ENCODE measurements at regions not wholly inside any gene's neighbourhood (a gene's known extent, or its start where the extent isn't known, plus 50 kb on each side); places are given as distances from the start of the nearest gene placed in this dataset.

- intact Hi-C loops (cut with DNase I) = no loop called here
- DNase-seq (ENCODE audit: missing footprints) (no peak), ATAC-seq (no peak)
Observed at GRCh38 chr5:38107096-38107495, 151.3 kb upstream of the EGFLAM start.

- intact Hi-C loops (cut with DNase I) = no loop called here
- DNase-seq (ENCODE audit: missing footprints) = no peak
- no peak for ATAC-seq
Observed at GRCh38 chr5:38105801-38106200, 152.6 kb upstream of the EGFLAM start.

- ATAC-seq = no peak
- intact Hi-C loops (cut with DNase I) = no loop called here
Observed at GRCh38 chr5:38105231-38105570, 153.2 kb upstream of the EGFLAM start.

DNA sequence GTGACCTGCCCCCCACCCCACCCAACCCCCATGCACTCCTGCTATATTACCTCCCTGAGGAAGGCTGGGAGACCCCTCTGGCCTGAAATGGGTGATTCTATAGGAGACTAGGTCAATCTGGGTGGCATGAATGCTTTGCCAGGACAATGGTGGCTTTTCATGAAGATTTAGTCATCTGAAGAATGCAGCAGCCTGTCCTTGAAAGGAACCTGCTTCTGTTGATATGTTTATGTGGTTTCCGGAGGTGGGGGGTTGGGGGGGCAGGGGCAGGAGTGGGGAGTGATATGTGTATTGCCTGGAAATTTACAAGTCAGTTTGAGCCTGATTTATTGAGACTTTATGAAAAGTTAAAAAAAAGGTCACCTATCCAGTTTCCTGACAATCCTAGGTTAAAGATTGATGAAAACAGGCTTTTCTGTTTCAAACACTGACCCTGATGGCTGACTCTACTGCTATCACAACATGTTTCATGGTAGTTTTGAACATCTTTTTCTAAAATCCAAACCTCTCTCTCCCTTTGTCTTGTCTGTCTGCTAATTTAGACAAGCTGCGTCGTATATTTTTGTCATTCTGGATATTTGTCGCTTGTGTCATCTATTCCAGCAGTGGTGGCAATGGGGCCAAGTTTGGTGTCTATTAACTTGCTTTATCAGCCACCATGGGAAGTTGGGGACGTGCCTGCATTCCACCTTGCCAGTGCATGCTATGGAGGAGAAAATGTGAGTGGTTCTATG lies 153.7 kb upstream of the EGFLAM start:
- intact Hi-C loops (cut with DNase I) = no loop called here
- DNase-seq (ENCODE audit: missing footprints) (no peak), ATAC-seq (no peak)

More at GRCh38 chr5:38105231-38105570, 153.2 kb upstream of the EGFLAM start:
- DNase-seq (ENCODE audit: missing footprints) = no peak

DNA sequence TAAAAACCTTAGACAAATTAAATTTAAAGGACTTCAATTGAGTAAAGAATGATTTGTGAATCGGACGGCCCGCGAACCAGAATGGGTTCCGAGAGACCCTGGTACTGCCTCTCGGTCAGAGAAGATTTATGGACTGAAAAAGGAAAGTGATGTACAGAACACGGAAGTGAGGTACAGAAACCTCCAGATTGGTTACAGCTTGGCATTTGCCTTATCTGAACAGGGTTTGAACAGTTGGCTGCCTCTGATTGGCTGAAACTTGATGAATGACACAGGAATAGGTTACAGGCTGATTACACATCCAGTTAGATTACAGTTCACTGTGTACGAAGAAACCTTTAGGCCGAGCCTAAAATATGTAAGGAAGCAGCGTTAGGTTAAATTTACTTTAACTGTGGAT lies 156.5 kb upstream of the EGFLAM start:
- intact Hi-C loops (cut with DNase I) = no loop called here
- DNase-seq (ENCODE audit: missing footprints) (no peak), ATAC-seq (no peak)

DNA sequence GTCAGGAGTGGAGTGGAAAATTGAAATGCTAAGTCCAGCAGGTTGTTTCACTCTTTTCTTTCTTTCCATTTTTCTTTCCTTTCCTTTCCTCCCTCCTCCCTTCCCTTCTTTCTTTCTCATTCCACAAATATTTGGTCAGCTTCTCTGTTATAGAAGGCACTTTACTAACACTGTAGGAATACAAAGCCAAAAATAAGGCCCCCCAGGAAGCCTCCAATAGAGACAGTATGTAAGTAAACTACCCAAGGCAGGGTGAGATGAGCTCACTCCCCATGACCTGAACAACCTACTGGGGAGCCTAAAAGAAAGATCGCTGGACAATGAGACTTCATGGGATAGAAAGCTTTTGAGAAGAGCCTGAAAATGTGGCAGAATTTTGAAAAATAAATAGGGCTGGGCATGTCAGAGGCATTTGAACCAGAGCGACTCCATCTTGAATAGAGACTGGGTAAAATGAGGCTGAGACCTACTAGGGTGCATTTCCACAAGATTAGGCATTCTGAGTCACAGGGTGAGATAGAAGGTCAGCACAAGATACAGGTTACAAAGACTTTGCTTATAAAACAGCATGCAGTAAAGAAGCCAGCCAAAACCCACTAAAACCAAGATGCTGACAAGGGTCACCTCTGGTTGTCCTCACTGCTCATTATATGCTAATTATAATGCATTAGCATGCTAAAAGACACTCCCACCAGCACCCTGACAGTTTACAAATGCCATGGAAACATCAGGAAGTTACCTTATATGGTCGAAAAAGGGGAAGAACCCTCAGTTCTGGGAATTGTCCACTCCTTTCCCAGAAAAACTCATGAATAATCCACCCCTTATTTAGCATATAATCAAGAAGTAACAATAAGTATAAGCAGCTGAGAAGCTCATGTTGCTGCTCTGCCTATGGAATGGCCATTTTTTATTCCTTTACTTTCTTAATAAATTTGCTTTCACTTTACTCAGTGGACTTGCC lies 158.9 kb upstream of the EGFLAM start:
- DNase-seq (ENCODE audit: missing footprints) = no peak
- ATAC-seq = no peak
- intact Hi-C loops (cut with DNase I) = no loop called here

DNA sequence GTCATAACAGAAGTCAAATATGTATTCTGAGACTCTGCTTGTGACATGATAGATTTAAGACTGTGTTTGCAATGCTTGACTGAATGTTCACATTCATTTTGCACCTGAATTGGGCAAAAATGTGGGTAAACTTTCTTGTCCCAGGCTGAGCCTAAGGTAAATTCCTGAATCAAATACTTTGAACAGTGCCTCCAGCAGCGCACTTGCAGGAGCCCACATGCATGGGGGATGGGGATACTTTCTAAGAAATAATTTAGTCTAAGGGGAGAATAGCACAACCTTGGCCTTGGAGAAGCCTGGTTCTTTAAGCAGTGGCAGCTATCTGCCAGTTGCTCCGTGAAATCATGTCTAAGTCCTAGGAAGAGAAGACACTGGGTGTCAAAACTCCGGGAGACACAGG lies 163.5 kb upstream of the EGFLAM start:
- intact Hi-C loops (cut with DNase I) = no loop called here
- DNase-seq (ENCODE audit: missing footprints) (no peak), ATAC-seq (no peak)

- DNase-seq (ENCODE audit: missing footprints) (no peak), ATAC-seq (no peak)
- intact Hi-C loops (cut with DNase I) = no loop called here
Observed at GRCh38 chr5:38093855-38094254, 164.5 kb upstream of the EGFLAM start.

DNA sequence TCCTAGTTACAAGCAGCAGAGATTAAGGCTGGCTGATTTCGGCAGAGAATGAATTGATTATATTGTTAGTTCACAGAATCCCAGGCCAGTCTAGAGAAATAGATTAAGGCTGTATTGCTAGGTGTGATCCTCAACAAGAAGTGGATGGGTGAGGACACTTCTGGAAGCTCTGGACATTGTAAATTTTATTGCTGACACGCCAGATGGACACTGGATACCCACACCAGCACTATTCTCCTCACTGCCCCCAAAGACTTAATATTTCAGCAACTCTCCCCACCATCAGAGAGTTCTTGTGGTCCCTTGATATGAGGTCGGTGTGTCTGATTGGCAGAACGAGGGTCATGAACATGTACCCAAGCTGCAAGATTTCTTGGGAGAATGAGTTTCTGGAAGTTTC lies 171.6 kb upstream of the EGFLAM start:
- intact Hi-C loops (cut with DNase I) = no loop called here
- no peak for ATAC-seq
- no peak for DNase-seq (ENCODE audit: missing footprints)

DNA sequence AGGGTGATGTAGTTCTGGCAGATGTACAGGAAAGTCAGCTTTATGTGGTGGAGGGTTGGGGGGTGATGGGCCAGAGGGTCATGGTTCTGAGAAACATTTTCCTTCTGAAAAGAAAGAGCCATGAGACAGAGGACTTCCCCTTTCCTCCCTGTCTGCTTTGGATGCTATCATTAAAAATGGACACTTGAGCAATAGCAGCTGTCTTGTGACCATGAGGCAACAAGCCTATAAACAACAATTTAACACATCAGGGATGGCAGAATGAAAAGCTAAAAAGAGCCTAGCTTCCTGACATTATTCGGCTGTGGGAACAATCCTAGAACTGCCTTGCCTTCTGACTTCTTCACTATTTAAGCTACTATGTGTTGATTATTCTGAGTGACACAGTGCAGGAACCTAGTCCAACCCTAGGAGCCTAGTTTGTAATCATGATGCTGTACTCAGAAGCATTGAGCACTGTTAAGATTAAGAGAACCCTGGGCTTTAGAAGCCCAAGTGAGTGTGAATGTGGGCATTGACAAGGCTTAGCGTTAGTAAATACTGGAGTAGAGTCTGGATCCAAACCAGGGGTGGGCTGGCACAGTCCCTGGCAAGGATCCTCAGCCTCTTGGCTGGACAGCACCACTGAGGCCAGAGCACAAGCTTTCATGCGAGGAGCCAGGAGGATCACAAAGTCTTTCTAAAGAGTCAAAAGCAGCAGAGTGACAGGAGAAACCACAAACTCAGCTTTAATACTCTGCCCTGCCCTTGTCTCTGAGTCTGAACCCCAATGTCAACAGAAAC lies 178.5 kb upstream of the EGFLAM start:
- ATAC-seq = no peak

GRCh38 chr5:38078161-38078560 lies 180.2 kb upstream of the EGFLAM start:
- intact Hi-C loops (cut with DNase I) = no loop called here
- no peak for DNase-seq (ENCODE audit: missing footprints)
- ATAC-seq = no peak

More for the DNA sequence above, 178.5 kb upstream of the EGFLAM start:
- DNase-seq (ENCODE audit: missing footprints) = no peak
- intact Hi-C loops (cut with DNase I) = no loop called here

GRCh38 chr5:38077652-38078051 lies 180.7 kb upstream of the EGFLAM start:
- ATAC-seq (no peak), DNase-seq (ENCODE audit: missing footprints) (no peak)
- intact Hi-C loops (cut with DNase I) = no loop called here

DNA sequence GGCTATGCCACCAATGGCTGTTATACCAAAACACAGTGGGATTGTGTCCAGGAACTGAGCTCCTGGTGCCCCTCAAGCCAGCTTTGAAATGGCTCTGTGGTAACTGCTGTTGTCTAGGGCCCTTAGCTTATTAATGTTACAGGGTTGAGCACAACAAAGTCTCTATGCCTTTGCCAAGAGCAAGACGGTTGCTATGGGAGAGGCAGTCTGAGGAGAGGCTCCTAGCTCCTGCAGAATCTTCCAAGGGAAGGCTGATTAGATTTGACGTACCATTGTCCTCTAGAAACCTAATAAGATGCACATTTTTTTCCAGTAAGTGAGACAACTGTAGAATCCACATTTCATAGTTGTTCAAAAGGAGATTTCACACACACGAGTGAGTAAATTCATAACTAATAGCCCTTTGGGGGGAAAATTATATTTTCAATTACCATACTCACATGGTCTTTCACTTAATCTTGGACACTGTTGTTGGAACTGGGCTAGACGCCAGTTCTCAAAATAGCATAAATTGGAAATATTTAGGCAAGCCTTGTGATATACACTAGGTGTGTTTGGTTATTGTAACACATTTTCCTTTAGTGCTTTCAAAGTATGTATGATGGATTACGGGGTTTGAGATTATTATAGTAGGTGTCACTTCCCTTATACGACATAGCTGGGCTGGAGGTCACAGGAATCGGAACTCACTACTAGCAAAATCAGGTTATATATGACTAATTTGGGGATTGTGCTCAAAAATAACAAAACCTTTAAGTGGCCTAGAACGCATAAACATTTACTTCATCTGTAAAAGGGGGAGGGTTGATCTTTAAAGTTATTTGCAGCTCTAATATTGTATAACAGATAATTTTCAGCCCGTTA lies 186.3 kb upstream of the EGFLAM start:
- ATAC-seq (no peak), DNase-seq (ENCODE audit: missing footprints) (no peak)
- intact Hi-C loops (cut with DNase I) = no loop called here

GRCh38 chr5:38070304-38070950 lies 187.9 kb upstream of the EGFLAM start:
- ATAC-seq (no peak), DNase-seq (ENCODE audit: missing footprints) (no peak)
- intact Hi-C loops (cut with DNase I) = no loop called here

- intact Hi-C loops (cut with DNase I) = no loop called here
- DNase-seq (ENCODE audit: missing footprints) (no peak), ATAC-seq (no peak)
Observed at GRCh38 chr5:38069360-38069759, 189.0 kb upstream of the EGFLAM start.

DNA sequence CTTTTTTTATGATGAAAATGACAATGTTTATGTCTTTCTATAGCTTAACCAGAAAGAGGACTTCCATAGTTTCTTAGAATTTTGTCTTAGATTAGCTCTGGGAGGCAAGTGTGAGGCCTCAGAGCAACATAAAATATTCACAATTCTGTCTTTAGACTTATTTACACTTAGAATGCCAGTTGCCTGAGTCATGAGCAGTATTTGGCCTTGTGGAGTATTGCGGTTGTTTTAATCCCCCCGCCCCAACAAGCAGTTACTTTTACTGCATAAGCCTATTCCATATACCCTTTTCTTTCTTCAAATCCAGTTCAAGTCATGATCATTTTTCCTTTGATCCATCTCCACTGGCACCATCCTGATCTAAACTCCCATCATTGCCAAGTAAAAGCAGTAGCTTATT lies 198.0 kb upstream of the EGFLAM start:
- ATAC-seq (no peak), DNase-seq (ENCODE audit: missing footprints) (no peak)
- intact Hi-C loops (cut with DNase I) = no loop called here

DNA sequence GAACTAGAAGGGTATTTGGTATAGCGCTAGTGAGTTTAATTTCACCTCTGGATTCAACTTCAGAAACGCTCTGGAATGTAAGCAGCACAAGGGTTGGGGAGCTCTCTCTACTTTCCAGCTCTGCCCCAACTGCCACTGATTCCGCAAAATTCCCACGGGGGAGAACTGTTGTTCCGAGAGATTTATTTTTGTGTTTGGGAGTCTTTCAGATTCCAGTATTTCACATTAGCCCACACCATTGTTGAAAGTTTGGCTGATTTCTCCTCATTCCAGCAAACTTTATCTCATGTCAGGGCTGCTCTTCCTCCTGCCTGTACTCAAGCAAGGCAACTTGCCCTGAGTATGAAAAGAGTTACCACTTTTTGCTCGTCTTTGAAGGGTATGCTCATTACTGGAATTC lies 198.5 kb upstream of the EGFLAM start:
- DNase-seq (ENCODE audit: missing footprints) = no peak
- intact Hi-C loops (cut with DNase I) = no loop called here
- ATAC-seq = no peak

Data from Right ventricle myocardium inferior (tissue), 1 donor.